HG03039 (cell line): ENCODE measurements at regions not wholly inside any gene's neighbourhood (a gene's known extent, or its start where the extent isn't known, plus 50 kb on each side); places are given as distances from the start of the nearest gene placed in this dataset.

Source experiments
- ATAC-seq: cut with Tn5 transposase; IDR thresholded peaks from one replicate; pipeline ENCODE4 v1.9.1; 2021; ENCODE audit warnings: mild to moderate bottlenecking, moderate library complexity; ENCODE audit not compliant: unreplicated experiment

GRCh38 chr12:3999904-4000303, 126.7 kb upstream of the PARP11 start:
- no peak for ATAC-seq

GRCh38 chr12:3998968-3999792, 126.0 kb upstream of the PARP11 start:
- no peak for ATAC-seq

GRCh38 chr12:3998397-3998796, 125.2 kb upstream of the PARP11 start:
- no peak for ATAC-seq

- ATAC-seq = no peak
Observed at GRCh38 chr12:3996322-3996721, 123.1 kb upstream of the PARP11 start.

GRCh38 chr12:3995306-3995705, 122.1 kb upstream of the PARP11 start:
- no peak for ATAC-seq

- no peak for ATAC-seq
Observed at GRCh38 chr12:3994500-3994899, 121.3 kb upstream of the PARP11 start.

- ATAC-seq = no peak
Observed at GRCh38 chr12:3992945-3993344, 119.7 kb upstream of the PARP11 start.

GRCh38 chr12:3991798-3992580, 118.8 kb upstream of the PARP11 start:
- ATAC-seq = no peak

- no peak for ATAC-seq
Observed at GRCh38 chr12:3990501-3991280, 117.5 kb upstream of the PARP11 start.

GRCh38 chr12:3989218-3989550, 116.0 kb upstream of the PARP11 start:
- no peak for ATAC-seq

GRCh38 chr12:3988519-3989217, 115.5 kb upstream of the PARP11 start:
- ATAC-seq = no peak

- ATAC-seq = no peak
Observed at GRCh38 chr12:3987571-3987970, 114.4 kb upstream of the PARP11 start.

GRCh38 chr12:3980504-3981272, 107.5 kb upstream of the PARP11 start:
- no peak for ATAC-seq

- no peak for ATAC-seq
Observed at GRCh38 chr12:3977621-3978020, 104.4 kb upstream of the PARP11 start.

- ATAC-seq = no peak
Observed at GRCh38 chr12:3976351-3976938, 103.2 kb upstream of the PARP11 start.

GRCh38 chr12:3975652-3976051, 102.5 kb upstream of the PARP11 start:
- ATAC-seq = no peak

GRCh38 chr12:3974883-3975282, 101.7 kb upstream of the PARP11 start:
- no peak for ATAC-seq

- ATAC-seq = no peak
Observed at GRCh38 chr12:3973973-3974644, 100.9 kb upstream of the PARP11 start.

- no peak for ATAC-seq
Observed at GRCh38 chr12:3973269-3973884, 100.2 kb upstream of the PARP11 start.
